Mesendoderm (in vitro differentiated cells): ENCODE measurements at regions not wholly inside any gene's neighbourhood (a gene's known extent, or its start where the extent isn't known, plus 50 kb on each side); places are given as distances from the start of the nearest gene placed in this dataset.
A peak's percentile ranks its signal among the peaks of the same experiment; 100 is the strongest.

Experiments
- DNase-seq: peaks from one replicate; pipeline ENCODE4 v3.0.0; 2013
- H2AK5ac ChIP-seq: 2 replicates; pipeline ENCODE4 v1.6.1; 2013; ENCODE audit warnings: low read length, inconsistent platforms
- H2BK120ac ChIP-seq: 2 replicates; pipeline ENCODE4 v1.6.1; 2013; ENCODE audit warnings: low read depth, mild to moderate bottlenecking, low read length, moderate library complexity, mixed read lengths
- H2BK15ac ChIP-seq: replicated peaks from 2 replicates; pipeline ENCODE4 v1.6.1; 2013; ENCODE audit warnings: low read depth, mild to moderate bottlenecking, moderate library complexity
- H2BK5ac ChIP-seq: 2 replicates; pipeline ENCODE4 v1.6.1; 2013; ENCODE audit warnings: low read length, inconsistent platforms
- H3K18ac ChIP-seq: 2 replicates; pipeline ENCODE4 v1.6.1; 2013; ENCODE audit warnings: mild to moderate bottlenecking, low read length, mixed read lengths
- H3K23ac ChIP-seq: one replicate; pipeline ENCODE4 v1.6.1; 2013; ENCODE audit warnings: low read length
- H3K27ac ChIP-seq: 2 replicates; pipeline ENCODE4 v1.5.1; 2013; ENCODE audit warnings: low read depth, mild to moderate bottlenecking, inconsistent platforms, low read length, moderate library complexity
- H3K27me3 ChIP-seq: 2 replicates; pipeline ENCODE4 v1.6.1; 2013; ENCODE audit warnings: low read length, control low read depth, mild to moderate bottlenecking, inconsistent platforms; ENCODE audit not compliant: insufficient read depth, poor library complexity
- H3K36me3 ChIP-seq: 2 replicates; pipeline ENCODE4 v1.6.1; 2013; ENCODE audit warnings: low read length, inconsistent platforms; ENCODE audit not compliant: control insufficient read depth, insufficient read depth
- H3K4ac ChIP-seq: one replicate; pipeline ENCODE4 v1.6.1; 2013; ENCODE audit warnings: low read depth, mild to moderate bottlenecking, low read length, moderate library complexity
- H3K4me1 ChIP-seq: 2 replicates; pipeline ENCODE4 v1.6.1; 2013; ENCODE audit warnings: low read depth, low read length, inconsistent platforms; ENCODE audit not compliant: control insufficient read depth
- H3K4me2 ChIP-seq: 2 replicates; pipeline ENCODE4 v1.6.1; 2013; ENCODE audit warnings: low read length
- H3K4me3 ChIP-seq: 2 replicates; pipeline ENCODE4 v1.5.1; 2013; ENCODE audit warnings: mild to moderate bottlenecking, low read length
- H3K56ac ChIP-seq: one replicate; pipeline ENCODE4 v1.6.1; 2013; ENCODE audit warnings: low read length
- H3K79me1 ChIP-seq: 2 replicates; pipeline ENCODE4 v1.6.1; 2013; ENCODE audit warnings: low read length, inconsistent platforms
- H3K79me2 ChIP-seq: 2 replicates; pipeline ENCODE4 v1.6.1; 2013; ENCODE audit warnings: mild to moderate bottlenecking, low read length; ENCODE audit not compliant: control insufficient read depth, insufficient read depth
- H3K9ac ChIP-seq: 2 replicates; pipeline ENCODE4 v1.6.1; 2013; ENCODE audit warnings: low read length, inconsistent platforms
- H4K5ac ChIP-seq: one replicate; pipeline ENCODE4 v1.6.1; 2013; ENCODE audit warnings: low read length
- H4K8ac ChIP-seq: one replicate; pipeline ENCODE4 v1.6.1; 2013; ENCODE audit warnings: low read depth, mild to moderate bottlenecking, control low read depth, low read length, moderate library complexity
- WGBS: extraction: QIAGEN DNeasy Blood & Tissue Kit; methylation state at CpG from one replicate; pipeline ENCODE4 v1.1.7; 2013; ENCODE audit warnings: low lambda C conversion rate, missing lambda C conversion rate; ENCODE audit not compliant: insufficient coverage; ENCODE audit errors: extremely low coverage; 5-methylcytosine and 5-hydroxymethylcytosine counted together

DNA sequence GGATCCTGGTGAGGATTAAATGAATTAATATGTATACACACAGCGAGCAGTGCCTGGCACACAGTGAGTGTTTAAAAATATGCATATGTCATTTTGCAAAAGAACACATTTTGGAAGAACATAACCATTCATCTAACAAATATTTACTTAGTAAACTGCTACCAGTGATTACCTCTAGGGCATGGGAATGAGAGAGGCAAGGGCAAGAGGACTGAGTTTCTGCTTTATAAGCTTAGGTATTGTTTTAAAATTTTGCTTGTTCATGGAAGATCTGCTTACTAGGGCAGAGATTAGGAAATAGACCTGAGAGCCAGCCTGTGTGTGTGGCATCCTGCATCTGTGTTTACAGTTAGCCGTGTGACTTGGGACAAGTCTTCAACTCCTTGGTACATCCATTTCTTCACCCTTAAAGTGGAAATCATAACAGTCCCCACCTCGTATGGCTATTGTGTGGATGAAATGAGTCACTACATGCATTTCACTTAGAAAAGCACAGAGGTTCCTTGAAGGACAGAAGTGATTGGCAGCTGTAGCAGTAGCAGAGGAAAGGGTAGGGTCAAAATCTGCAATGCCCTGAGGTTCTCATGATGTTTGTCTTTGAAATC, 198.5 kb upstream of the FMN2 start:
- Histone ChIP-seq H3K27ac (no peak overlapping the region), H3K4me3 (no peak overlapping the region), H4K5ac (no peak overlapping the region), H2BK120ac (no peak overlapping the region), H3K4me2 (no peak overlapping the region), H3K56ac (no peak overlapping the region), H3K23ac (no peak overlapping the region), H2BK5ac (no peak overlapping the region), H2AK5ac (no peak overlapping the region), H3K79me1 (no peaks in the 10 kb centered on the region), H4K8ac (no peak overlapping the region), H3K4ac (no peak overlapping the region), H3K4me1 (no peaks in the 10 kb centered on the region), H3K9ac (no peak overlapping the region), H3K18ac (no peak overlapping the region), H2BK15ac (no peak overlapping the region), H3K79me2 (no peaks in the 10 kb centered on the region), H3K27me3 (no peaks in the 10 kb centered on the region), H3K36me3 (no peaks in the 10 kb centered on the region)
- WGBS: no CpG with 5 or more reads among the region's 3 CpGs
- DNase-seq: no peak

DNA sequence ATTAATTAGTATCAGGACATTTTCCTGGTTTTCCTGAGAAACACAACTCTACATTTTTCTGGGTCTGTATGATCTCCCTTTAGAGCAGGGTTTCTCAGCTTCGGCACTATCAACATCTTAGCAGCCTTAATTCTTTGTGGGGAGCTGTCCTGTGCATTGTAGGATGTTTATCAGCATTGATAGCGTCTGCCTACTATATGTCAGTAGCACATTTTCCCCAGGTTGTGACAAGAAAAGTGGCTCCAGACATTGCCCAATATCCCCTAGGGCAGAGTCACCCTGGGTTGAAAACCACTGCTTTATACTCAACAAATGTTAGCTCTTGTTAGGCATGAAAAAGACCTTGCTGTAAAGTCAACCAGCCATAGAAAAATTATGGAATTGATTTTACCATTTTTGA, 195.1 kb upstream of the FMN2 start:
- H3K79me1 ChIP-seq: no peaks in the 10 kb centered on the region
- H3K4me2 ChIP-seq: no peak overlapping the region
- H4K8ac ChIP-seq: no peak overlapping the region
- no peak overlapping the region for H3K23ac ChIP-seq
- H3K4me1 ChIP-seq: no peaks in the 10 kb centered on the region
- H2AK5ac ChIP-seq: no peak overlapping the region
- no peak overlapping the region for H4K5ac ChIP-seq
- H3K4ac ChIP-seq: no peak overlapping the region
- H2BK15ac ChIP-seq: no peak overlapping the region
- no peak overlapping the region for H3K56ac ChIP-seq
- H3K27me3 ChIP-seq: no peaks in the 10 kb centered on the region
- H3K18ac ChIP-seq: no peak overlapping the region
- no peak overlapping the region for H3K27ac ChIP-seq
- no peaks in the 10 kb centered on the region for H3K79me2 ChIP-seq
- H2BK120ac ChIP-seq: no peak overlapping the region
- no CpG with 5 or more reads among the region's 2 CpGs for WGBS
- no peaks in the 10 kb centered on the region for H3K36me3 ChIP-seq
- no peak overlapping the region for H3K9ac ChIP-seq
- no peak overlapping the region for H2BK5ac ChIP-seq
- no peak overlapping the region for H3K4me3 ChIP-seq
- DNase-seq: no peak

DNA sequence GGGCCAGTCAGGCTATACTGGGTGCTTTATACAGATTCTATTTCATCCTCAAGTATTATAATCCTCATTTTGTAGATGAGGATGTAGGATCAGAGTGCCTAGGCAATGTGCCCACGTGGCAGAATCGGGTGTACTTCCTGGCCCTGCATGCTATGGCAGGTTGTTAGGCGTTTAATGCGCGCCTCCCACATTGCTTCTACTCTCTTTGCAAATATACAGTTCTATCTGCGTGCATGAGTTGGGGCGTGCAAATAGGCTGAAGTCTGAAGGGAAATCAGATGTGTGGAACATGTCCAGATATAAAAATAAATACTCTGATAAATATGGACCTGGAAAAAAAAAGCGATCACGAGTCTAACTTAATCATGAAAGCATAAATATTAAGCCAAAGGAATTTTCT, 194.7 kb upstream of the FMN2 start:
- no peaks in the 10 kb centered on the region for H3K4me1 ChIP-seq
- no peak overlapping the region for H3K4me2 ChIP-seq
- no peak overlapping the region for H2BK120ac ChIP-seq
- no peak overlapping the region for H3K56ac ChIP-seq
- WGBS: no CpG with 5 or more reads among the region's 9 CpGs
- no peak overlapping the region for H3K9ac ChIP-seq
- no peak for DNase-seq
- no peak overlapping the region for H3K18ac ChIP-seq
- H3K27ac ChIP-seq: no peak overlapping the region
- no peak overlapping the region for H3K23ac ChIP-seq
- H2BK15ac ChIP-seq: no peak overlapping the region
- H3K4ac ChIP-seq: no peak overlapping the region
- no peaks in the 10 kb centered on the region for H3K79me2 ChIP-seq
- H4K5ac ChIP-seq: no peak overlapping the region
- H2AK5ac ChIP-seq: no peak overlapping the region
- no peaks in the 10 kb centered on the region for H3K79me1 ChIP-seq
- H3K27me3 ChIP-seq: no peaks in the 10 kb centered on the region
- H2BK5ac ChIP-seq: no peak overlapping the region
- H3K4me3 ChIP-seq: no peak overlapping the region
- H4K8ac ChIP-seq: no peak overlapping the region
- no peaks in the 10 kb centered on the region for H3K36me3 ChIP-seq

DNA sequence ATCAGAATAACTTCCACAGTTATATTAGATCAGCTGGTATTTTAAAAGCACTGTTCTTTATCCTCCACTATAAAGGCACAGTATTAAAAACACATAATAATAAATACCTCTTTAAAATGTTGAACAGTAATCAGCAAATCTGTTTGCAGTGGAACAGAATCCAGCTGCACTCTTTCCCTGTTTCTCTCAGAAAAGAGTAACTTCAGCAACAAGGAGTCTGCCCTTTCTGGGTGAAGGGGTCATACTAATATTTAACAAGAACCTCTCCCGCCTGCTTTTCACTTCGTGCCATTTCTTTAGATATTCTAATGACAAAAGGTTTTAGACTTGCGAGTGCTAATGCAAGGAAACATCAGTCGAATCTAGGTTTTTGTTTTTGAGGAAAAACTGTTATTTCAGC, 194.2 kb upstream of the FMN2 start:
- Histone ChIP-seq H4K8ac (no peak overlapping the region), H3K4me3 (no peak overlapping the region), H2BK5ac (no peak overlapping the region), H3K4me2 (no peak overlapping the region), H3K4me1 (no peaks in the 10 kb centered on the region), H3K79me2 (no peaks in the 10 kb centered on the region), H3K9ac (no peak overlapping the region), H3K23ac (no peak overlapping the region), H3K79me1 (no peaks in the 10 kb centered on the region), H2BK15ac (no peak overlapping the region), H3K56ac (no peak overlapping the region), H2BK120ac (no peak overlapping the region), H3K4ac (no peak overlapping the region), H3K27me3 (no peaks in the 10 kb centered on the region), H3K36me3 (no peaks in the 10 kb centered on the region), H4K5ac (no peak overlapping the region), H2AK5ac (no peak overlapping the region), H3K27ac (no peak overlapping the region), H3K18ac (no peak overlapping the region)
- DNase-seq: no peak
- no CpG with 5 or more reads among the region's 4 CpGs for WGBS

DNA sequence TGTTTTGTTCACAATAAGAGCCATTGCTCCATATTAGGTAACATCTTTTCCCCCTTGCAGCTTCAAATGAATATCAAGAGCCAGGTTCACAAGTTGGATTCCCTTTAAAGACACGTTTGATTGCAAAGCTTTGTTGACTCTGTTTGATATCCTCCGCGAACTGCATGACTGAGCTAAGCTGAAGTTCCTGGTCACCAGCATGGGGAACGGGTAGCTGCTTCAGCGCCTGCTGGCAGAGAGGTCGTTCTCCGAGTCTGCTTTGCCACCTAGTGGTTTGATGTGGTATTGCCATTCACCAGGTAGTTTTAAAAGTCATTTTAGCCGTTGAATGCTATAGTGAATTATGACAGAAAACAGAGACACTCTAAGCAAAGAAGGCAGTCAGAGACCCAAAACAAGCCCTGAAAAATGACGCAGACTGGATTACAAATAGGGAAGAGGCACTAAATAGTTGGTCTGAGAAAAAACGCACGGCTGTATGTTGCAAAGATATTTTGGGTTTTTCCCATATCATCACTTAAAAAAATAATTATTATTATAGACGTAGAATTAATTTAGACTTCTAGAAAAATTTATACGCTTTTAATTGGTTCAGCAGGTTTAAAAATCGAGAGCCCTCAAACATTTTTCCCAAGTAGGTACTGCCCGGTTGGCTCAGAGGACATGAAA, 193.5 kb upstream of the FMN2 start:
- H3K56ac ChIP-seq: no peak overlapping the region
- H2BK120ac ChIP-seq: no peak overlapping the region
- no peak overlapping the region for H2BK5ac ChIP-seq
- no peak overlapping the region for H2BK15ac ChIP-seq
- WGBS: no CpG with 5 or more reads among the region's 15 CpGs
- no peak overlapping the region for H3K4me2 ChIP-seq
- no peaks in the 10 kb centered on the region for H3K36me3 ChIP-seq
- H3K18ac ChIP-seq: no peak overlapping the region
- no peak overlapping the region for H3K9ac ChIP-seq
- H3K27me3 ChIP-seq: no peaks in the 10 kb centered on the region
- DNase-seq: peak; percentile 88
- no peak overlapping the region for H4K5ac ChIP-seq
- H3K4me1 ChIP-seq: no peaks in the 10 kb centered on the region
- no peak overlapping the region for H2AK5ac ChIP-seq
- no peaks in the 10 kb centered on the region for H3K79me2 ChIP-seq
- H3K79me1 ChIP-seq: no peaks in the 10 kb centered on the region
- no peak overlapping the region for H4K8ac ChIP-seq
- no peak overlapping the region for H3K4me3 ChIP-seq
- H3K23ac ChIP-seq: no peak overlapping the region
- H3K27ac ChIP-seq: no peak overlapping the region
- no peak overlapping the region for H3K4ac ChIP-seq

DNA sequence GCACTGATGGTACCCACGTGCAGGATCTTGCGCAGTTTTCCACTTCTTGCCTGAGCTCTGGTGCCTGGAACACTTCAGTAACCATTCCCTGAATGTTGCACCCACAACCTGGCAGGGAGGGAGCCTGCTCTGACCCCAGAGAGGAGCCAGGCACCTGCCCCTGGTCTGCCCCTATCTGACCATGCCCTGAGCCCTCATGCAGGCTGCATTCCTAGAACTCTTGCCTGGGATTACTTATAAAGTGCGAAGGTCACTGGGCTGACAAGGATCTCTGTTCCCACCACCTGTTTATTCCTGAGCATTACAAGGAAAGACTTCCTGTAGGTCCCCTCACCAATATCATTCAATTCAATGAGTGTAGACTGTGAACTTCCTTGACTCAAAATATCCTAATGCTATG, 191.9 kb upstream of the FMN2 start:
- no peak overlapping the region for H3K4me3 ChIP-seq
- no peak overlapping the region for H2BK5ac ChIP-seq
- no peak overlapping the region for H3K9ac ChIP-seq
- no peak overlapping the region for H3K27ac ChIP-seq
- no peak overlapping the region for H3K4me2 ChIP-seq
- H3K23ac ChIP-seq: no peak overlapping the region
- no peak overlapping the region for H2AK5ac ChIP-seq
- no peaks in the 10 kb centered on the region for H3K27me3 ChIP-seq
- H3K4me1 ChIP-seq: no peaks in the 10 kb centered on the region
- WGBS: no CpG with 5 or more reads among the region's 3 CpGs
- no peaks in the 10 kb centered on the region for H3K79me2 ChIP-seq
- H2BK15ac ChIP-seq: no peak overlapping the region
- no peaks in the 10 kb centered on the region for H3K36me3 ChIP-seq
- no peak overlapping the region for H3K4ac ChIP-seq
- no peak overlapping the region for H3K18ac ChIP-seq
- peak; percentile 27 for DNase-seq
- H3K56ac ChIP-seq: no peak overlapping the region
- H4K8ac ChIP-seq: no peak overlapping the region
- no peak overlapping the region for H2BK120ac ChIP-seq
- no peak overlapping the region for H4K5ac ChIP-seq
- H3K79me1 ChIP-seq: no peaks in the 10 kb centered on the region
